H1 (cell line): ENCODE measurements at regions not wholly inside any gene's neighbourhood (a gene's known extent, or its start where the extent isn't known, plus 50 kb on each side); places are given as distances from the start of the nearest gene placed in this dataset.

ENCODE experiments used
- CTCF ChIA-PET: fragments of 300-600 bp; sonication (Branson Sonifier 250); formaldehyde crosslinking; loops from one replicate; lab custom pipeline; 2021; ENCODE audit not compliant: partially characterized antibody; lab: Charles Lee
- POLR2A ChIA-PET: fragments of 300-600 bp; sonication (Branson Sonifier 250); formaldehyde crosslinking; loops from one replicate; lab custom pipeline; 2021; ENCODE audit warnings: inconsistent platforms; ENCODE audit not compliant: partially characterized antibody; lab: Charles Lee
- DNase-seq, 2 experiments: peaks; one replicate each; pipeline versions ENCODE4 v3.0.0 to v3.0.0-alpha.2; 2010 to 2022; ENCODE audit warnings: low spot score in 2 of 2, low read depth in 1 of 2, mixed read lengths in 1 of 2
- FAIRE-seq: peaks from 2 replicates; lab custom pipeline; 2011; peaks lifted over from hg19 to GRCh38; lab: Jason Lieb, UNC
- H2AFZ ChIP-seq: 2 replicates; pipeline ENCODE4 v1.8.1; 2012; ENCODE audit warnings: low read length, inconsistent platforms
- H2AK5ac ChIP-seq: 2 replicates; pipeline ENCODE4 v1.6.1; 2013; ENCODE audit warnings: low read depth, low read length
- H2BK120ac ChIP-seq: replicated peaks from 2 replicates; pipeline ENCODE3; 2013; ENCODE audit warnings: low read depth, low read length, inconsistent platforms
- H2BK12ac ChIP-seq: 2 replicates; pipeline ENCODE4 v1.6.1; 2013; ENCODE audit warnings: low read depth, low read length
- H2BK15ac ChIP-seq: 2 replicates; pipeline ENCODE4 v1.6.1; 2013; ENCODE audit warnings: low read length
- H2BK20ac ChIP-seq: 2 replicates; pipeline ENCODE4 v1.6.1; 2013; ENCODE audit warnings: low read length
- H2BK5ac ChIP-seq: 2 replicates; pipeline ENCODE4 v1.6.1; 2013; ENCODE audit warnings: low read depth, low read length
- H3K14ac ChIP-seq: 2 replicates; pipeline ENCODE4 v1.6.1; 2013; ENCODE audit warnings: inconsistent platforms; ENCODE audit not compliant: insufficient read length
- H3K18ac ChIP-seq: 2 replicates; pipeline ENCODE4 v1.6.1; 2013; ENCODE audit warnings: low read length; ENCODE audit errors: extremely low read depth
- H3K23ac ChIP-seq: 2 replicates; pipeline ENCODE4 v1.6.1; 2013; ENCODE audit warnings: inconsistent platforms; ENCODE audit not compliant: insufficient read length
- H3K23me2 ChIP-seq: 2 replicates; pipeline ENCODE4 v1.6.1; 2013; ENCODE audit warnings: low read depth, low read length
- H3K27ac ChIP-seq: 2 replicates; pipeline ENCODE4 v1.6.1; 2011; ENCODE audit warnings: low read depth, low read length, inconsistent platforms
- H3K27me3 ChIP-seq, 4 experiments: replicated peaks in 1 of 4; 1 replicate in 1 of 4; 2 replicates in 3 of 4; pipeline versions ENCODE4 v1.6.1 to v1.8.1; 2011 to 2013; ENCODE audit warnings: low read length in 3 of 4, mild to moderate bottlenecking in 3 of 4, inconsistent platforms in 2 of 4, mixed read lengths in 2 of 4, moderate library complexity in 1 of 4; ENCODE audit not compliant: control insufficient read depth in 3 of 4, insufficient read depth in 3 of 4; ENCODE audit errors: extremely low read depth in 1 of 4
- H3K36me3 ChIP-seq, 4 experiments: 2 replicates each; pipeline versions ENCODE4 v1.6.1 to v1.8.1; 2011 to 2013; ENCODE audit warnings: mild to moderate bottlenecking in 4 of 4, low read length in 3 of 4, moderate library complexity in 2 of 4, control low read depth in 1 of 4, inconsistent platforms in 1 of 4; ENCODE audit not compliant: insufficient read depth in 4 of 4, control insufficient read depth in 2 of 4
- H3K4ac ChIP-seq: replicated peaks from 2 replicates; pipeline ENCODE3; 2013; ENCODE audit warnings: low read length, low read depth, mixed read lengths, inconsistent platforms; ENCODE audit not compliant: insufficient read length
- H3K4me1 ChIP-seq, 4 experiments: replicated peaks in 1 of 4; 1 replicate in 1 of 4; 2 replicates in 3 of 4; pipeline versions ENCODE4 v1.6.1 to v1.8.1; 2011 to 2013; ENCODE audit warnings: low read length in 3 of 4, inconsistent platforms in 2 of 4, mixed read lengths in 1 of 4; ENCODE audit not compliant: insufficient read depth in 4 of 4, control insufficient read depth in 3 of 4
- H3K4me2 ChIP-seq, 2 experiments: 2 replicates each; pipeline versions ENCODE4 v1.6.1 to v1.8.1; 2011 to 2013; ENCODE audit warnings: low read depth in 2 of 2, low read length in 2 of 2, control low read depth in 1 of 2, inconsistent platforms in 1 of 2, mild to moderate bottlenecking in 1 of 2; ENCODE audit not compliant: insufficient read depth in 1 of 2
- H3K4me3 ChIP-seq, 4 experiments: fragments of 200-600, 300-600 bp in 1 of 4; sonication (generic), shearing (Covaris generic), sonication (Bioruptor Twin) in 1 of 4; 2 replicates each; pipeline versions ENCODE4 v1.5.1 to v1.8.1; 2011 to 2016; ENCODE audit warnings: low read length in 4 of 4, low read depth in 3 of 4, control low read depth in 2 of 4, inconsistent platforms in 2 of 4, mild to moderate bottlenecking in 2 of 4, mixed read lengths in 1 of 4, moderate library complexity in 1 of 4; ENCODE audit not compliant: insufficient read depth in 2 of 4; ENCODE audit errors: extremely low read depth in 1 of 4
- H3K56ac ChIP-seq: replicated peaks from 2 replicates; pipeline ENCODE3; 2013; ENCODE audit warnings: low read depth, mild to moderate bottlenecking, mixed read lengths, low read length, inconsistent platforms; ENCODE audit not compliant: insufficient read length
- H3K79me1 ChIP-seq: 2 replicates; pipeline ENCODE4 v1.6.1; 2013; ENCODE audit warnings: low read depth, low read length, control low read depth
- H3K79me2 ChIP-seq, 2 experiments: 2 replicates each; pipeline versions ENCODE4 v1.6.1 to v1.8.1; 2012 to 2013; ENCODE audit warnings: low read length in 2 of 2, mild to moderate bottlenecking in 2 of 2, inconsistent platforms in 1 of 2; ENCODE audit not compliant: insufficient read depth in 2 of 2, control insufficient read depth in 1 of 2
- H3K9ac ChIP-seq, 4 experiments: replicated peaks in 1 of 4; 1 replicate in 1 of 4; 2 replicates in 3 of 4; pipeline versions ENCODE4 v1.6.1 to v1.8.1; 2011 to 2013; ENCODE audit warnings: low read depth in 3 of 4, low read length in 3 of 4, control low read depth in 2 of 4, mild to moderate bottlenecking in 2 of 4, moderate library complexity in 2 of 4, inconsistent platforms in 1 of 4; ENCODE audit errors: extremely low read depth in 1 of 4
- H3K9me3 ChIP-seq, 2 experiments: 2 replicates each; pipeline versions ENCODE4 v1.6.1 to v1.8.1; 2012 to 2013; ENCODE audit warnings: mild to moderate bottlenecking in 2 of 2, moderate library complexity in 2 of 2, control low read depth in 1 of 2, inconsistent platforms in 1 of 2, low read depth in 1 of 2, low read length in 1 of 2, mixed read lengths in 1 of 2; ENCODE audit not compliant: insufficient read depth in 2 of 2
- H4K20me1 ChIP-seq, 2 experiments: replicated peaks in 1 of 2; 2 replicates each; pipeline versions ENCODE3 to v1.8.1; 2011 to 2013; ENCODE audit warnings: inconsistent platforms in 2 of 2, low read length in 2 of 2, mild to moderate bottlenecking in 1 of 2; ENCODE audit not compliant: insufficient read depth in 2 of 2, control insufficient read depth in 1 of 2
- H4K5ac ChIP-seq: 2 replicates; pipeline ENCODE4 v1.6.1; 2013; ENCODE audit warnings: low read length, low read depth, mixed read lengths, inconsistent platforms; ENCODE audit not compliant: insufficient read length
- H4K8ac ChIP-seq: 2 replicates; pipeline ENCODE4 v1.8.0; 2013; ENCODE audit warnings: mild to moderate bottlenecking, moderate library complexity, low read length, inconsistent platforms; ENCODE audit not compliant: insufficient read depth; ENCODE audit errors: extremely low read depth
- H4K91ac ChIP-seq: replicated peaks from 2 replicates; pipeline ENCODE3; 2013; ENCODE audit warnings: low read length, mixed read lengths, inconsistent platforms; ENCODE audit not compliant: insufficient read length
- ATF3 ChIP-seq: IDR thresholded peaks from 2 replicates; pipeline ENCODE4 v1.6.1; 2011; ENCODE audit warnings: low read depth, mild to moderate bottlenecking, low read length; ENCODE audit not compliant: insufficient read depth
- BACH1 ChIP-seq: IDR thresholded peaks from 2 replicates; pipeline ENCODE4 v1.6.1; 2012; ENCODE audit warnings: low read length, improper control_type of control experiment
- BCL11A ChIP-seq, 2 experiments: IDR thresholded peaks; one replicate each; pipeline ENCODE4 v1.6.1; 2011; ENCODE audit warnings: low read depth in 2 of 2, low read length in 2 of 2, mild to moderate bottlenecking in 2 of 2
- CBX8 ChIP-seq: fragments of 300-800, 300-1000 bp; sonication (generic); IDR thresholded peaks from 2 replicates; pipeline ENCODE4 v1.7.1; 2016; ENCODE audit warnings: low read depth, low read length, borderline replicate concordance
- HDAC2 ChIP-seq, 2 experiments: fragments of 300-600 bp in 1 of 2; sonication (generic) in 1 of 2; IDR thresholded peaks; 2 replicates each; pipeline ENCODE4 v1.6.1; 2011 to 2012; ENCODE audit warnings: low read depth in 2 of 2, low read length in 2 of 2, mild to moderate bottlenecking in 2 of 2, moderate library complexity in 2 of 2, borderline replicate concordance in 1 of 2, inconsistent platforms in 1 of 2
- NANOG ChIP-seq: IDR thresholded peaks from 2 replicates; pipeline ENCODE4 v1.6.1; 2011; ENCODE audit warnings: low read length, low read depth, mild to moderate bottlenecking, inconsistent platforms; ENCODE audit not compliant: insufficient read depth, poor library complexity, severe bottlenecking
- RAD21 ChIP-seq, 2 experiments: IDR thresholded peaks in 1 of 2; conservative IDR thresholded peaks in 1 of 2; 2 replicates each; pipeline ENCODE4 v1.6.1; 2011; ENCODE audit warnings: low read depth in 2 of 2, low read length in 2 of 2, improper control_type of control experiment in 1 of 2, inconsistent platforms in 1 of 2, mild to moderate bottlenecking in 1 of 2, moderate library complexity in 1 of 2
- RBBP5 ChIP-seq: IDR thresholded peaks from 2 replicates; pipeline ENCODE4 v1.7.1; 2012; ENCODE audit warnings: low read depth, mild to moderate bottlenecking, inconsistent platforms, low read length, moderate library complexity, borderline replicate concordance
- SIN3A ChIP-seq, 2 experiments: IDR thresholded peaks in 1 of 2; conservative IDR thresholded peaks in 1 of 2; 2 replicates each; pipeline ENCODE4 v1.6.1; 2011 to 2012; ENCODE audit warnings: low read length in 2 of 2, improper control_type of control experiment in 1 of 2, low read depth in 1 of 2, mild to moderate bottlenecking in 1 of 2
- SIX5 ChIP-seq: IDR thresholded peaks from 2 replicates; pipeline ENCODE4 v1.6.1; 2011; ENCODE audit warnings: mild to moderate bottlenecking, low read depth, low read length
- SRF ChIP-seq: IDR thresholded peaks from 2 replicates; pipeline ENCODE4 v1.6.1; 2011; ENCODE audit warnings: mild to moderate bottlenecking, low read depth, low read length, moderate library complexity
- TAF1 ChIP-seq: IDR thresholded peaks from 2 replicates; pipeline ENCODE4 v1.6.1; 2011; ENCODE audit warnings: mild to moderate bottlenecking, low read depth, low read length
- ZNF274 ChIP-seq: IDR thresholded peaks from 2 replicates; pipeline ENCODE4 v1.7.0; 2012; ENCODE audit warnings: low read length, borderline replicate concordance; ENCODE audit errors: extremely low read depth
- WGBS, 2 experiments: shearing (Covaris generic) in 1 of 2; methylation state at CpG; one replicate each; pipeline versions ENCODE4 v1.1.6 to v1.1.7; 2013 to 2015; ENCODE audit warnings: low lambda C conversion rate in 2 of 2, mixed read lengths in 2 of 2, inconsistent platforms in 1 of 2, low coverage in 1 of 2, missing lambda C conversion rate in 1 of 2; ENCODE audit not compliant: insufficient replicate concordance in 2 of 2, insufficient coverage in 1 of 2, insufficient read length in 1 of 2; ENCODE audit errors: extremely low coverage in 1 of 2, missing lambda C conversion rate in 1 of 2; 5-methylcytosine and 5-hydroxymethylcytosine counted together

DNA sequence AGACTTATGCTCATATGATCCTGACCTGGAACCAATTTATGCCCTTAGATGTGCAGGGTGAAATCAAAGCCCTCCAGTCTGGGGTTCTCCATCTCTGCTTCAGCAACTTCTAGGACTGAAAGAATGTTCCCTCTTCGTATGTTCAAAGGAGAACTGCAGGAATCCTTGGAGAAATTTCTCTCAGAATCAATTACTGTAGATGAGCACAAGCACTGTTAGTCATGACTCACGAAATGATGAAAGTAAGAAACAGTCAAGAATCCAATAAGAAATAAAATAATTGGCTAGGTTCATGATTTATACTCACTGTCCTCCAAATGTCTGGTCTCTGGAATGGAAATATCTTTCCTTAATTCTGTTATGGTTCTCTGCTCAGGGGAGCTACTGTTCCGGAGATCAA, 348.2 kb downstream of the PDGFC start:
- no peak overlapping the region for H2BK5ac ChIP-seq
- no peaks in the 10 kb centered on the region for H3K79me2 ChIP-seq
- H4K5ac ChIP-seq = no peak overlapping the region
- H2BK20ac ChIP-seq = no peak overlapping the region
- H4K91ac ChIP-seq = no peak overlapping the region
- no peak overlapping the region for H3K56ac ChIP-seq
- no peak overlapping the region for H2BK120ac ChIP-seq
- H3K23ac ChIP-seq = no peak overlapping the region
- no peaks in the 10 kb centered on the region for H3K79me1 ChIP-seq
- H3K9me3 ChIP-seq = peaks cover 8 to 9% of the 10 kb centered on the region in 2 experiments; a peak in 3 of 4 replicates
- H3K36me3 ChIP-seq = peaks cover 0 to 3% (median 0%) of the 10 kb centered on the region in 4 experiments; a peak in 1 of 8 replicates
- H3K4me3 ChIP-seq = no peak overlapping the region
- H2BK12ac ChIP-seq = no peak overlapping the region
- no peaks in the 10 kb centered on the region for H3K4me1 ChIP-seq
- no peak overlapping the region for H3K27ac ChIP-seq
- no peak overlapping the region for H2BK15ac ChIP-seq
- no peak overlapping the region for H2AK5ac ChIP-seq
- CTCF ChIA-PET = no interaction called here
- no peak overlapping the region for H2AFZ ChIP-seq
- no peak for DNase-seq
- H3K14ac ChIP-seq = no peak overlapping the region
- 96% methylated on average over 3 of the region's 3 CpGs; no CpG with 5 or more reads in 1 of the 2 experiments for WGBS, 2 experiments
- H3K18ac ChIP-seq = no peak overlapping the region
- H3K23me2 ChIP-seq = no peaks in the 10 kb centered on the region
- H3K9ac ChIP-seq = no peak overlapping the region
- H3K27me3 ChIP-seq = no peaks in the 10 kb centered on the region
- H4K8ac ChIP-seq = no peak overlapping the region
- no peak overlapping the region for H3K4me2 ChIP-seq
- H3K4ac ChIP-seq = no peak overlapping the region
- POLR2A ChIA-PET = no interaction called here
- FAIRE-seq = no peak
- H4K20me1 ChIP-seq = no peaks in the 10 kb centered on the region
- TF ChIP-seq RBBP5 = no peak
- no peak for TF ChIP-seq BCL11A (IDR thresholded peaks at IDR 0.05; ENCODE audit: low read depth in 2 of 2, low read length in 2 of 2)
- TF ChIP-seq SIN3A (conservative IDR thresholded peaks at IDR 0.05 in 1 of 2, IDR thresholded peaks at IDR 0.05 in 1 of 2; ENCODE audit: low read depth in 1 of 2, low read length in 2 of 2) = no peak
- TF ChIP-seq ATF3 = no peak
- no peak for TF ChIP-seq BACH1
- no peak for TF ChIP-seq HDAC2 (IDR thresholded peaks at IDR 0.05; ENCODE audit: borderline replicate concordance in 1 of 2, low read depth in 2 of 2, low read length in 2 of 2)
- no peak for TF ChIP-seq RAD21 (IDR thresholded peaks at IDR 0.05 in 1 of 2, conservative IDR thresholded peaks at IDR 0.05 in 1 of 2; ENCODE audit: low read depth in 2 of 2, low read length in 2 of 2)
- TF ChIP-seq SRF = no peak
- TF ChIP-seq ZNF274 = no peak
- no peak for TF ChIP-seq CBX8
- TF ChIP-seq SIX5 = no peak
- no peak for TF ChIP-seq TAF1
- TF ChIP-seq NANOG = no peak
